ENCODE measurements at regions not wholly inside any gene's neighbourhood (a gene's known extent, or its start where the extent isn't known, plus 50 kb on each side); places are given as distances from the start of the nearest gene placed in this dataset.

DNA sequence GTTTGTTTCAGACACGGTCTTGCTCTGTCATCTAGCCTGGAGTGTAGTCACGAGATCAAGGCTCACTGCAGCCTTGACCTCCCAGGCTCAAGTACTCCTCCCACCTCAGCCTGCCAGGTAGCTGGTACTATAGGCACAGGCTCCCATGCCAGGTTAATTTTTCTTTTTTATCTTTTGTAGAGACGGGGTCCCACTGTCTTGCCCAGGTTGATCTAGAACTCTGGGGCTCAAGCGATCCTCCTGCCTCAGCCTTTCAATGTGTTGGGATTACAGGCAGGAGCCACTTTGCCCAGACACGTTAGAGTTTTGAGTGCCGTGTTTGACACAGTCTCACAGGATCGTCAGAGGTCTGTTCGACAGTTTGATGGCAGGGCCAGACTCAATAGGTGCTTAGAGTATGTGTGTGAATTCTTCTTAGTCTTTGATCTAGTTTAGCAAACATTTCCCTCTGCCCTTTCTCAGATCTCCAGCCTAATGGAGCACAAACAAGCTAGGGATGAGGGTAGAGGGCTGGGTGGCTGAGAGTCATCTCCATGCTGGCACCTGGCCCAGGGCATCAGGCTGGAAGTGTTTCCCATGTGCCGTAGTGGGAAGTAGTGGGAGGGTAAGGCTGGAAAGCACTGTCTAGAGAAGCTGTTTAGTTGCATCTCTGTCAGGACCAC is 66.1 kb upstream of the DLG1 start:
- 76% methylated on average over 9 of the region's 9 CpGs; no CpG with 5 or more reads in 1 of the 2 experiments for WGBS, 2 experiments (ENCODE audit: extremely low coverage in 1 of 2, insufficient coverage in 1 of 2, insufficient read length in 1 of 2, insufficient replicate concordance in 2 of 2, low coverage in 1 of 2, low lambda C conversion rate in 2 of 2, missing lambda C conversion rate in 1 of 2)
- Histone ChIP-seq H3K36me3 (ENCODE audit: control insufficient read depth in 2 of 4, insufficient read depth in 4 of 4, low read length in 3 of 4) (no peaks in the 10 kb centered on the region), H3K4me3 (ENCODE audit: extremely low read depth in 1 of 4, insufficient read depth in 2 of 4, low read depth in 3 of 4, low read length in 4 of 4) (no peak overlapping the region), H3K14ac (ENCODE audit: insufficient read length) (no peak overlapping the region), H3K23ac (ENCODE audit: insufficient read length) (no peak overlapping the region), H4K20me1 (replicated peaks in 1 of 2; ENCODE audit: control insufficient read depth in 1 of 2, insufficient read depth in 2 of 2, low read length in 2 of 2) (no peaks in the 10 kb centered on the region), H3K27me3 (replicated peaks in 1 of 4; ENCODE audit: control insufficient read depth in 3 of 4, extremely low read depth in 1 of 4, insufficient read depth in 3 of 4, low read length in 3 of 4) (no peaks in the 10 kb centered on the region), H3K56ac (replicated peaks; ENCODE audit: insufficient read length, low read depth, low read length) (no peak overlapping the region), H2AK5ac (ENCODE audit: low read depth, low read length) (peak overlapping the region; percentile 93), H3K23me2 (ENCODE audit: low read depth, low read length) (no peaks in the 10 kb centered on the region; the same call in 1 of the 2 replicates), H4K8ac (ENCODE audit: extremely low read depth, insufficient read depth, low read length) (no peak overlapping the region), H3K4me1 (replicated peaks in 1 of 4; ENCODE audit: control insufficient read depth in 3 of 4, insufficient read depth in 4 of 4, low read length in 3 of 4) (peaks cover 3 to 19% (median 12%) of the 10 kb centered on the region in 4 experiments; a peak in 6 of 7 replicates), H2BK15ac (ENCODE audit: low read length) (0 out of 2 replicates have a peak overlapping the region, but pooled peaks have one; percentile 72), H3K79me2 (ENCODE audit: control insufficient read depth in 1 of 2, insufficient read depth in 2 of 2, low read length in 2 of 2) (no peaks in the 10 kb centered on the region), H3K9ac (replicated peaks in 1 of 4; ENCODE audit: extremely low read depth in 1 of 4, low read depth in 3 of 4, low read length in 3 of 4) (no peak overlapping the region; a peak in 1 of 7 replicates), H4K5ac (ENCODE audit: insufficient read length, low read depth, low read length) (no peak overlapping the region), H3K4me2 (ENCODE audit: insufficient read depth in 1 of 2, low read depth in 2 of 2, low read length in 2 of 2) (peak overlapping the region in 1 of 2 experiments; percentile 20; a peak in 1 of 4 replicates), H4K91ac (replicated peaks; ENCODE audit: insufficient read length, low read length) (peak overlapping the region; percentile 76), H3K79me1 (ENCODE audit: low read depth, low read length) (no peaks in the 10 kb centered on the region; the same call in 1 of the 2 replicates), H3K9me3 (ENCODE audit: insufficient read depth in 2 of 2, low read depth in 1 of 2, low read length in 1 of 2) (peaks cover 15 to 18% of the 10 kb centered on the region in 2 experiments), H3K18ac (ENCODE audit: extremely low read depth, low read length) (peak overlapping the region; percentile 88), H2BK5ac (ENCODE audit: low read depth, low read length) (peak overlapping the region; percentile 55; the same call in 1 of the 2 replicates), H2BK12ac (ENCODE audit: low read depth, low read length) (peak overlapping the region; percentile 92), H2BK20ac (ENCODE audit: low read length) (peak overlapping the region; percentile 69; the same call in 1 of the 2 replicates), H3K27ac (ENCODE audit: low read depth, low read length) (no peak overlapping the region), H2BK120ac (replicated peaks; ENCODE audit: low read depth, low read length) (peak overlapping the region; percentile 87), H3K4ac (replicated peaks; ENCODE audit: insufficient read length, low read depth, low read length) (peak overlapping the region; percentile 49), H2AFZ (ENCODE audit: low read length) (no peak overlapping the region; the same call in 1 of the 2 replicates)
- ChIA-PET POLR2A (ENCODE audit: partially characterized antibody) (interaction anchor here (0.8 to 1.1 kb wide), 2 partner anchors 13 to 17 kb away, joined by 3 to 5 read pairs; no protein-coding TSS in a partner anchor), CTCF (ENCODE audit: partially characterized antibody) (interaction anchor here (0.7 to 1.7 kb wide), 7 partner anchors 13 to 142 kb away, joined by 3 to 5 read pairs (median 3); no protein-coding TSS in a partner anchor)
- DNase-seq (ENCODE audit: low read depth in 1 of 2, low spot score in 2 of 2) (no peak), FAIRE-seq (no peak)
- no peak for TF ChIP-seq CTBP2 (IDR thresholded peaks at IDR 0.05; ENCODE audit: borderline replicate concordance, insufficient read depth, insufficient read length, low read length)
- no peak for TF ChIP-seq SAP30 (IDR thresholded peaks at IDR 0.05; ENCODE audit: insufficient read depth, insufficient replicate concordance, low read length)
- TF ChIP-seq JUND (IDR thresholded peaks at IDR 0.05; ENCODE audit: low read length) = no peak
- TF ChIP-seq HDAC6 (IDR thresholded peaks at IDR 0.05; ENCODE audit: low read depth, low read length) = no peak
- TF ChIP-seq TEAD4 (IDR thresholded peaks at IDR 0.05; ENCODE audit: low read depth, low read length) = no peak
- no peak for TF ChIP-seq RBBP5 (IDR thresholded peaks at IDR 0.05; ENCODE audit: borderline replicate concordance, low read depth, low read length)
- TF ChIP-seq KDM1A (IDR thresholded peaks at IDR 0.05; ENCODE audit: borderline replicate concordance, low read length) = no peak
- TF ChIP-seq GABPA (IDR thresholded peaks at IDR 0.05; ENCODE audit: borderline replicate concordance, insufficient read depth, low read length) = no peak
- no peak for TF ChIP-seq NANOG (IDR thresholded peaks at IDR 0.05; ENCODE audit: insufficient read depth, low read depth, low read length, poor library complexity, severe bottlenecking)
- no peak for TF ChIP-seq KDM4A (IDR thresholded peaks at IDR 0.05; ENCODE audit: low read depth, low read length, severe bottlenecking)
- no peak for TF ChIP-seq ASH2L (IDR thresholded peaks at IDR 0.05; ENCODE audit: low read length)
- no peak for TF ChIP-seq RXRA (IDR thresholded peaks at IDR 0.05; ENCODE audit: insufficient read depth, low read depth, low read length)

All from H1 (cell line).